ENCODE measurements at regions not wholly inside any gene's neighbourhood (a gene's known extent, or its start where the extent isn't known, plus 50 kb on each side); places are given as distances from the start of the nearest gene placed in this dataset.
A peak's percentile ranks its signal among the peaks of the same experiment; 100 is the strongest.

DNA sequence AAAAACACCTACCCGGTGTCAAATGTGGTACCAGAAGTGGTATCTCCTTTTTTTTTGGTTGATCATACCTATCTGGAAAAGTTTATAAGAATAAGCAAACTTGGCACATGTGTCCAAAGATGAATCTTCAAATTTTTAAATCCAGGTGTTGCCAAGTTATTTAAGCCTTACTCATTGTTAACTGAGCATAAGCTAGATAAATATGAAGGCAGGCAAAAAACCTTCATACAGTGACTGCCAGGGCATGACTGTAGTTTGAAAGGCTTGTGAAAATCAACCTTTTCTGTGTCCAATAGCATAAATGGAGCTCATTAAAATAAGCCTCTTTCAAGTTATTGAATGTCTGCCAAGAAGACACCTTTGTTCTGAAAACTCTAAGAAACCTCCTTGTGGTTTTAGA is 699.2 kb downstream of the DOK5 start:
- no peak for FAIRE-seq
- TF ChIP-seq, protein P1, sequence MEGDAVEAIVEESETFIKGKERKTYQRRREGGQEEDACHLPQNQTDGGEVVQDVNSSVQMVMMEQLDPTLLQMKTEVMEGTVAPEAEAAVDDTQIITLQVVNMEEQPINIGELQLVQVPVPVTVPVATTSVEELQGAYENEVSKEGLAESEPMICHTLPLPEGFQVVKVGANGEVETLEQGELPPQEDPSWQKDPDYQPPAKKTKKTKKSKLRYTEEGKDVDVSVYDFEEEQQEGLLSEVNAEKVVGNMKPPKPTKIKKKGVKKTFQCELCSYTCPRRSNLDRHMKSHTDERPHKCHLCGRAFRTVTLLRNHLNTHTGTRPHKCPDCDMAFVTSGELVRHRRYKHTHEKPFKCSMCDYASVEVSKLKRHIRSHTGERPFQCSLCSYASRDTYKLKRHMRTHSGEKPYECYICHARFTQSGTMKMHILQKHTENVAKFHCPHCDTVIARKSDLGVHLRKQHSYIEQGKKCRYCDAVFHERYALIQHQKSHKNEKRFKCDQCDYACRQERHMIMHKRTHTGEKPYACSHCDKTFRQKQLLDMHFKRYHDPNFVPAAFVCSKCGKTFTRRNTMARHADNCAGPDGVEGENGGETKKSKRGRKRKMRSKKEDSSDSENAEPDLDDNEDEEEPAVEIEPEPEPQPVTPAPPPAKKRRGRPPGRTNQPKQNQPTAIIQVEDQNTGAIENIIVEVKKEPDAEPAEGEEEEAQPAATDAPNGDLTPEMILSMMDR (IDR thresholded peaks at IDR 0.05; ENCODE audit: insufficient read depth, low read length, severe bottlenecking): no peak
- DNase-seq (ENCODE audit: low read depth): peak; percentile 20
- no peak overlapping the region for H3K4me3 ChIP-seq (ENCODE audit: low read depth, low read length)
- H3K27me3 ChIP-seq (ENCODE audit: control insufficient read depth, insufficient read depth, low read length): no peaks in the 10 kb centered on the region
- H3K36me3 ChIP-seq (ENCODE audit: control insufficient read depth, insufficient read depth, low read length): no peaks in the 10 kb centered on the region

DNA sequence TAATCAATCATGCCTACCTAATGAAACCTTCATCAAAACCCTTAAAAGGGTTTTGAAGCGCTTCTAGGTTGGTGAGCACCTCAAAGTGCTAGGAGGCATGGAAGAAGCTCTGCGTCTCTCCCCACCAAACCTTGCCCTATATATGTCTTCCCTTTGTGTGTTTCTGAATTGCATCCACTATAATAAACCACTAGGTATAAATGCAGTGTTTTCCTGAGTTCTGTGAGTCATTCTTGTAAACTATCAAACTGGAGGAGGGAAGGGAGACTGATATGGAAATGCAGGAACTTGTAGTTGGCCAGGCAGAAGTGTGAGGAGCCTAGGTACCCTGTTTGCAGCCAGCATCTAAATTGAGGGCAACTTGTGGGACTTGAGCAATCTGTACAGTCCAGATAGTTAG is 698.8 kb downstream of the DOK5 start:
- Histone ChIP-seq H3K4me3 (ENCODE audit: low read depth, low read length) (no peak overlapping the region), H3K27me3 (ENCODE audit: control insufficient read depth, insufficient read depth, low read length) (no peaks in the 10 kb centered on the region), H3K36me3 (ENCODE audit: control insufficient read depth, insufficient read depth, low read length) (no peaks in the 10 kb centered on the region)
- DNase-seq (ENCODE audit: low read depth) (peak; percentile 25), FAIRE-seq (no peak)
- TF ChIP-seq, protein P1 (IDR thresholded peaks at IDR 0.05; ENCODE audit: insufficient read depth, low read length, severe bottlenecking): no peak

- DNase-seq (ENCODE audit: low read depth) (no peak), FAIRE-seq (peak; percentile 32)
- Histone ChIP-seq H3K4me3 (ENCODE audit: low read depth, low read length) (no peak overlapping the region), H3K27me3 (ENCODE audit: control insufficient read depth, insufficient read depth, low read length) (no peaks in the 10 kb centered on the region), H3K36me3 (ENCODE audit: control insufficient read depth, insufficient read depth, low read length) (no peaks in the 10 kb centered on the region)
- TF ChIP-seq, protein P1 (IDR thresholded peaks at IDR 0.05; ENCODE audit: insufficient read depth, low read length, severe bottlenecking): no peak
Measured at GRCh38 chr20:55173601-55174000, 698.2 kb downstream of the DOK5 start.

- TF ChIP-seq, protein P1 (IDR thresholded peaks at IDR 0.05; ENCODE audit: insufficient read depth, low read length, severe bottlenecking): no peak
- H3K36me3 ChIP-seq (ENCODE audit: control insufficient read depth, insufficient read depth, low read length): no peaks in the 10 kb centered on the region
- H3K27me3 ChIP-seq (ENCODE audit: control insufficient read depth, insufficient read depth, low read length): no peaks in the 10 kb centered on the region
- no peak overlapping the region for H3K4me3 ChIP-seq (ENCODE audit: low read depth, low read length)
- FAIRE-seq (no peak), DNase-seq (ENCODE audit: low read depth) (no peak)
Measured at GRCh38 chr20:55172310-55173002, 697.1 kb downstream of the DOK5 start.

- TF ChIP-seq, protein P1 (IDR thresholded peaks at IDR 0.05; ENCODE audit: insufficient read depth, low read length, severe bottlenecking): no peak
- Histone ChIP-seq H3K36me3 (ENCODE audit: control insufficient read depth, insufficient read depth, low read length) (no peaks in the 10 kb centered on the region), H3K4me3 (ENCODE audit: low read depth, low read length) (no peak overlapping the region), H3K27me3 (ENCODE audit: control insufficient read depth, insufficient read depth, low read length) (no peaks in the 10 kb centered on the region)
- DNase-seq (ENCODE audit: low read depth): no peak
- FAIRE-seq: no peak
Measured at GRCh38 chr20:55166063-55166462, 690.7 kb downstream of the DOK5 start.

DNA sequence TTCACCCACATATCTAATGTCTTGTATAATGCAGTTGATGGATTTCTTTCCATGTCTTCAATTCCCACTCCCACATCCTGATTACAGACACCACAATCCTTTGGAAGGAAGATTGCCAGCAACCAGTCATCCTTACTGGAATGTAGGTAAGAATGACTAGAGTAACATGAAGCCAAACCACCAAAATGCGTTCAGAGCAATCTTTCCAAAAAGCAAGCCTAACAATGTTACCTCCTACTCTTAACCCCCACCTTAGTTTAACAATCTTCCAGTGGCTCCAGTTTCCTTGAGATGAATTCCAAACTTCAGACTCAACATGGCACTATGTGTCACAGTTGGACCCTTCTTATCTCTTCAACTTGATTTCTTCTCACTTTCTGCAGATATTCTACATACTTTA is 685.6 kb downstream of the DOK5 start:
- DNase-seq (ENCODE audit: low read depth) (peak; percentile 82), FAIRE-seq (no peak)
- Histone ChIP-seq H3K36me3 (ENCODE audit: control insufficient read depth, insufficient read depth, low read length) (no peaks in the 10 kb centered on the region), H3K27me3 (ENCODE audit: control insufficient read depth, insufficient read depth, low read length) (no peaks in the 10 kb centered on the region), H3K4me3 (ENCODE audit: low read depth, low read length) (no peak overlapping the region)
- TF ChIP-seq, protein P1 (IDR thresholded peaks at IDR 0.05; ENCODE audit: insufficient read depth, low read length, severe bottlenecking): no peak

All from bronchial epithelial cell (primary cell).